Umbilical cord (tissue), 1 donor: ENCODE measurements at regions not wholly inside any gene's neighbourhood (a gene's known extent, or its start where the extent isn't known, plus 50 kb on each side); places are given as distances from the start of the nearest gene placed in this dataset.

Experiments used
- DNase-seq: peaks from one replicate; pipeline ENCODE4 v3.0.0-alpha.2; 2015; ENCODE audit warnings: low spot score

GRCh38 chr7:36802459-36803135, 78.3 kb upstream of the AOAH start:
- no peak for DNase-seq

GRCh38 chr7:36796850-36797536, 72.7 kb upstream of the AOAH start:
- DNase-seq = no peak

GRCh38 chr7:36795451-36796021, 71.2 kb upstream of the AOAH start:
- no peak for DNase-seq

GRCh38 chr7:36794689-36795088, 70.4 kb upstream of the AOAH start:
- no peak for DNase-seq

- no peak for DNase-seq
Measured at GRCh38 chr7:36792421-36792820, 68.1 kb upstream of the AOAH start.

GRCh38 chr7:36790311-36790787, 66.1 kb upstream of the AOAH start:
- DNase-seq = no peak

- no peak for DNase-seq
Measured at GRCh38 chr7:36788825-36789470, 64.7 kb upstream of the AOAH start.

GRCh38 chr7:36787933-36788378, 63.7 kb upstream of the AOAH start:
- no peak for DNase-seq

GRCh38 chr7:36784991-36785940, 61.0 kb upstream of the AOAH start:
- peak; percentile 29 for DNase-seq

GRCh38 chr7:36781011-36781738, 56.9 kb upstream of the AOAH start:
- no peak for DNase-seq

GRCh38 chr7:36777855-36778254, 53.6 kb upstream of the AOAH start:
- no peak for DNase-seq

- DNase-seq = no peak
Measured at GRCh38 chr7:36777062-36777461, 52.8 kb upstream of the AOAH start.

- DNase-seq = no peak
Measured at GRCh38 chr7:36775676-36776075, 51.4 kb upstream of the AOAH start.

- no peak for DNase-seq
Measured at GRCh38 chr7:36775061-36775620, 50.8 kb upstream of the AOAH start.
